Activated T-cell treated with anti-CD3 and anti-CD28 coated beads, Interleukin-2, amount 50 U/mL, for 48 hours (primary cell): ENCODE measurements at regions not wholly inside any gene's neighbourhood (a gene's known extent, or its start where the extent isn't known, plus 50 kb on each side); places are given as distances from the start of the nearest gene placed in this dataset.

Experiments used
- DNase-seq, 2 experiments: peaks; one replicate each; pipeline ENCODE4 v3.0.0-alpha.2; 2020

DNA sequence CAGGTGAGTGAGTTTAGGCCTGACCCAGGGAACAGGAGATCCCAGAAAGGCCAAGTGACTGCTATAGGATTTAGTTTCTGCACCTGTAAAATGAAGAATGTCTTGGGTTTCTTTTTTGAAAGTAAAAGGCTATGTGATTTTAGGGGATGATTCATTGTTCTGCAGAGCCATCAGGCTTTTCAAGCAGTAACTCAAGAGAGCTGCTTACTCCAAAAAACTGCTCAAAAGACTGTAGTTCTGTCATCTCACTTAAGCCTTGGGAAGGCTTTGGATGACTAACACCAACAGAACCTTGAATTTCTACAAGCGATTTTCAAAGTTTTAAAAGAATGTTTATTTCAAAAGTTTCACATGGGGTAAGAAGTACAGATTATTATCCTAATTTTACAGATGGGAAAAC is 165.1 kb downstream of the HAUS1 start:
- DNase-seq: no peak

DNA sequence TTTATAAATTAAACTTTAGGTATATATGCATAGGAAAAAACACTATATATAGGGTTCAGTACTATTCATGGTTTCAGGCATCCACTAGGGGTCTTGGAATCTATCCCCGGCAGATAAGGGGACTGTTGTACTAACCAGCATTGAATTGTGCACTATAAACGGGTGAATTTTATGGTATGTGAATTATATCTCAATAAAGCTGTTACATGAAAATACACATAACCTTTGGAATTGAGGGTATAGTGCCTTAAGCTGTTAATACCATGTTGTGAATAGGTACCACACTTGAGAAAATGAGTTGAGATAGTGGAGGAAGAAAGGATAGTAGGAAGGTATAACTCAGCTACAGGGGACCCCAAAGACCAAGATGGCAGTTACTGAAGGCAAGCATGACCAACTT is 167.3 kb downstream of the HAUS1 start:
- no peak for DNase-seq

DNA sequence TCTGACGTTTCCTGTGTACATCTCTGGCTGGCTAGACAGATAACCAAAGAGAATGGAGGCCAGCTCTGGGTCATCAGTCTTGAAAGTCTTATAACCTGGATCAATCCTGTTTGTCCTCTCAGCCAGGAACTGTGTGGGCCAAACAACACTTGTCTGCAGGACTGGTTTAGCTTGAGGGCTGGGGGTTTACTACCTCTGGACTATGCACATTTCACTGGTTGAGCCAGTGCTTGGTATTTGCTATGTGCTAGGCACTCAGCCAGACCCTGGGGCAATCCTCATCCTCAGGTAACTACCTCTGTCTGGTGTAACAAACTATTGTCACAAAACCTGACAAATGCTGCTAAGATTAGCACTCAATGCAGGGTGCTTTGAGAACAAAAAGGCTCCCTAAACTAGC is 169.7 kb downstream of the HAUS1 start:
- DNase-seq: peak in 1 of 2 experiments; percentile 15

DNA sequence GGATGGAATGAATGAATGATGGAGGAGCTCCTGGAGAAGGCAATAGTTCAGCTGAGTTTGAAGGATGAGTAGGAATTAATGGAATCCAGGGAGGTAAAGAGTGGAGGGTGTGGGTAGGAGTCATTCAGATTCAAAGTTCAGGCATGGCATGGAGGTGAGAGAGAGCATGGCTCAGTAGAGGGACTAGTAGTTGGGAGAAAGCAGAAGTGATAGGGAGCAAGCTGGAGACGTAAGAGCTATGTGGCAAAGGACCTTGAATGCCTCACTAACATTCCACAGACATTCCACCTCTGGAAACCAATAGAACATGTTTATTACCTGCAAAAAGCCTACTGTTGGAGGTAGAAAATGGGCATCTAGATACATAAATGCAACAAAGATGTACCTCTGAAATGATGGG is 170.1 kb downstream of the HAUS1 start:
- no peak for DNase-seq

DNA sequence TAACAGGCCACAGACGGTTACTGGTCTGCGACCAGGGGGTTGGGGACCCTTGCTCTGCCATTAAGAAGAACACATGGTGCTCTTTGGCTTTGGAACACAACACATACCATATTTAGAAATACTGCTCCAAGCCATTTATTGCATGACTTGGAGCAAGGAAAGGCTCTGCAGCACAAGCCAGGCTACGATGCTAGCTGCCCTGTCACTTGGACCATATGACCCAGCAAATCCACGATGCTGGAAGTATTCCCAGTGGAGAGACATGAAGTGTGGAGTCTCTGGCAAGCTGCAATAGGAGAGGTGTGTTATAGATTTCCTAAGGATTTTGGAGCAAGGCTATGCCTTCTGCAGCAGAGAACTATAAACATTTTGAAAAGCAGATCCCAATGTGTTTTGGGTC is 171.2 kb downstream of the HAUS1 start:
- no peak for DNase-seq

DNA sequence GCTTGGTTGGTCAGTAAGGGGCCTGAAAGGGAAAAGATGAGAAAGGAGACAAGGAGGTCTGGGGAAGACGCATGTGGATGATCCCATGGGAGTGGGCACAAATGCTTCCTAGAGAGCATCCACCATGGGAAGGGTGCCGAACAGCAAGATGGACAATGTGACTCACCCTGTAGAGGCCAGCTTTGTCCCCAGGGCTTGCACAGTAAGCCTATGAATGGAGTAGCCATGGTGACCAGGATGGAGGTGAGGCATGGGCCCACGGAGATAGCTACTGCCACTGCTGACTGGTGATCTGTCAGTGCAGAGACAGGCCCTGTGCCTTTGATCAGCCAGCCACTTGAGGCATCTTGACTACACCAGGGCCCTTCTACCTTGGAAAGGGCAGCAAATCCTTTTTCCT is 172.6 kb downstream of the HAUS1 start:
- DNase-seq: no peak

DNA sequence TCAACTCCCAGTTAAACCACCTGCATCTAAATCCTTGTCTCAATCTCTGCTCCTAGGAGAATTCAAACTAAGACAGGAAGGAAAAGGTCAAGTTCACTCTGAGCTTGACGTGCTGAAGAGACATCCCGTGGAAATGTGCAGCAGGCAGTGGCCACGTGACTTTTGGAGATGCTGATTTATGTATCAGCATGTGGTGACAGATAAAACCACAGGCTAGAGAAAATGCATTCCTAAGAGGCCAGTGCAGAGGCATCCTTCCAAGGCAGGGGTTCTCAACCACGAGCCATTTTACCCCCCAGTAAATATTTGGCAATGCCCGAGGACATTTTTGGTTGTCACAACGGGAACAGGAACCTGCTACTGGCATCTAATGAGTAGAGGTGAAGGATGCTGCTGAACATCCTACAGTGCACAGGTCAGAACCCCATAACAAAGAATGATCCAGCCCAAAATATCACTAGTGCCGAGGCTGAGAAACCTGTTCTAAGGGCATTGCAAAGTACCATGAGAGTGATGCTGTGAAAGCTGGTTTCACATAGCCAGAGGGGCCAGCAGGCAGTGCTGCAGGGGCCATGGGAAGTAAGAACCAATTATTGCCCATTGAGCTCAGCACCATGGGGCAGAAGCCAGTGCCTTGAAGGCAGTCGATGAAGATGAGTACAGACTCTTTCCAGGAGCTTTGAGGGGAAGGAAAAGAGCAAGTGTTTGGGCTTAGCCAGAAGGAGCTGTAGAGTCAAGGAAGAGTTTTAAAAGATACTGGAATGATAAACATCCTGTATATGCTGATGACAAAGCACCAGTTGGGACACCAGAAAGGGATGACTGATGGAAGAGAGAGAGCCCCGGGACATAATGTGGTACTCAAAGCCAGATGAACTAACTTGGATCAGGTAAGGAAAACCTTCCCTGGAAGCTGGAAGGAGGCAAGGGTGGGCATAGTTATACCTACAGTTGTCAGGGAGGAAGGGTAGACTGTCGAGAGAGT is 174.6 kb downstream of the HAUS1 start:
- peak in 1 of 2 experiments; percentile 17 for DNase-seq

DNA sequence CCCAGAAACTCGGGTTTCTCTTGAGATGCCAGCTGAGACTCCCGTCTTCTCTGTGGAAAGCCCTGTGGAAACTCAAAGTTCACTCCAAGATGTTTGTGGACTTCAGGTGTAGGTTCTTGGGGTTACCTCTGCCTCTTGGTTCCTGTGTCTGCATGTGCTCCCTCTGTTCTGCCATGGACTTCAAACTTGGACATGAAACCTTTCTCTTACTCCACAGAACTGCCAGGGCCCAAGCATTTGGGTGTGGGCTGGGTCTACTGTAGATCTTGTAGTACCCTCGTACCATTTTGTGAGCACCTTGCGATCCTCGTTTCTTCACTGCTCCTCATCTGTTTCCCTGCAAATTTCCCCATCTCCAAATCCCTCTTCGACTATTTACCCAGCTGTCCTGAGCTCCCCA is 175.5 kb downstream of the HAUS1 start:
- peak in 1 of 2 experiments; percentile 10 for DNase-seq

DNA sequence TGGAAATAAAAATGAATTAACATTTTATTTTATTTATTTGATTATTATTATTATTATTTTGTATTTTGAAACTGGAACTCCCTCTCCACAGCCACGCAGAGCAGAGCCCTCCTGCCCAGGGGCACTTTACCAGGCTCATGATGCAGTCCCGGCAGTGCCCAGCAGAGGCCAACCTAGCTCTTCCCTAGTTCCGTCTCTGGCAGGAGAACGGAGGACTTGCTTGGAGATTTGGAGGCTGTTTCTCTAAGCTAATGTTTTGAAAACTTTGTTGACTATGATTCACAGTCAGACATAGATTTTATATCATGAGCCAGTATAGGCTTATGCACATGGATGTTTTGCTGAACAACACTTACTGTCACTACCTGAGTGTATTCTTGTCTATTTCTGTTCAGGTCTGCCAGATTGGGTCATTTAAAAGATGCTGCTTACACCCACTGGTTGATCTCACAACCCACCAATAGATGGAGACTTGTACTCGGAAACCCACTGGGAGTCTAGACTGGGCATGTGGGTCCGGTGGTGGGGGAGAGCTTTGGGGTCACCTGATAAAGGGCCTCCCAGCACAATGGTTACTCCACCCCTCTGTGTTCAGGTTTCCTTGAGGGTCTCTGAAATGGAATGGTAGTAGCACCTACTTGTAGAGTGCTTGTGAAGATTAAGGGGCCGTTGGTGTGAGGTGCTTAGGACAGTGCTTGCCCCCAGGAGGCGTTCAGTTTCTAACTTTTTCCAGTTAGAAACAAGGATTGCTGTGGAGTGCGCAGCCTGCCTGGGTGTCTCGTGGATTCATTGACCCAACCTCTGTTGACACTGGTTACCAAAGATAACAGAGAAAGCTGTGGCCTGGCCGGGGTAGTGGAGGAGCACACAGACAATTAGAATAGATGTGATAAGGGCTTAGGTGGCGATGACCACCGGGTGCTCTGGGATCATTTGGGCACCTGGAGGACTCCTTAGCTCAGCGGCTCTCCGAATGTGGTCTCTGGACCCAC is 177.3 kb downstream of the HAUS1 start:
- peak; percentile 70 to 75 for DNase-seq

DNA sequence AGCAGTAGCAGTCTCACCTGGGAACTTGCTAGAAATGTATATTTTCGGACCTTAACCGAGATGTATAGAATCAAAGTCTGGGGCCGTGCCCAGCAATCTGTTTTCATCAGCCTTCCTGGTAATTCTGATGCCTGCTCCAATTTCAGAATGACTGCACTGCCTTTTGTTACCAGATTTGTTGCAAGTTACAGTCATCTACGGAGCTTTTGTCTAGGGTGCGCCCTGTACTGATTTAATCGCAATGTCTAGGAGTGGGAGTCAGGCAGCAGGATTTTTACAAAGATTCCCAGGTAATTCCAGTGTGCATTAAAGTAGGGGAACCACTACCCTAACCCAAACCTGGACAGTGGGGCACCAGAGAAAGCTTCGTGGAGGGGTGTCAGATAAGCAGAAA is 178.0 kb downstream of the HAUS1 start:
- no peak for DNase-seq

DNA sequence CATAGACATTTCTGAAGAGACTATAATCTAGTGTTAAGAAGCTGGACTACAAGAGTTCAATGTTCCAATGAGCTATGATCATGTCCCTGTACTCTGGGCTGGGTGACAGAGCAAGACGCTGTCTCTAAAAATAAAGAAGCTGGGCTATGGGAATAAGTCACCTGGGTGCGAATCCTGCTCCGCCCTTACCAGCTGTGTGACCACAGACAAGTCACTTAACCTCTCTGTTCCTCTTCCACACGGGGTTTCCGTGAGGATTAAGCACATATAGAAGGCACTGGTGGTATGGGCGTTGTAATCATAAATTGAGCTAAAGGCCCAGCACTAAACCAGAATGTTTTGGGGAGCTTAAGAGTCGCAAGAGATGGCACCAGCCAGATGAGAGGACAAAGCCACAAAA is 178.5 kb downstream of the HAUS1 start:
- peak in 1 of 2 experiments; percentile 12 for DNase-seq

DNA sequence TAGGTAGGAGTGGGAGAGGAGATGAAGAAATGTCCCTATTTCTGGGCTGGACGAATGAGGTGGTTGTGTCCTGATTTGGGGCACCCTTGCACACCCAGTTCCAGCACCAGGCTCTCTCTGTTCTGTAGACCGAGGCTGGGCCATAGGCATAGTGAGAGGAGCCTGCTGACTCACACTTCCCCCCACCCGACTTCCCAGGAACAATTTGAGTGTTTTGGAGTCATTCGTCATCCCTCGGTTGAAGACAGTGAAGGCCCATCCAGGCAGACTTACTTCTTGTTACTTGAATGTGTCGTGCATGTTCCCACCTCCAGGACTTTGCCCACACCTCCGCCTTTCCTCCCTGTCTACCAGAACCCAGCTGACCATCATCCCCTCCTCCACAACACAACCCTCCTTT is 179.1 kb downstream of the HAUS1 start:
- DNase-seq: peak in 1 of 2 experiments; percentile 11

DNA sequence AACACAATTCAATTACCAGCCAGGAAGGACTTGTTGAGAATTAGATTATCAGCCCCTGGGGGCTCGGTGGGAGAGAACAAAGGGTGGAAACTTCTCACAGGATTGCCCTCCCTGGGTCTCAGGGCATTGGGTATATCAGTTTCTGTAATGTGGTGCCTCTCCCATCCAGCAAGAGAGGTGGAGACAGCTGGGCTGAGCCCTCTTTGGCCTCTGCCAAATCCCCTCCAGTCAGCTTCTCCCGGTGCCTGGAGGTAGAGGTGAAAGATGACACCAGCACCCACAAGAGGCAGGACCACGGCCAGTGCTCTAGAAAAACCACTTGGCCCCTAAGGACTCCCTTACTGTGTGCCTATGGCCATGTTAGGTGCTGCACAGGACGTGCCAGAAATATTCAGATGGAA is 179.7 kb downstream of the HAUS1 start:
- DNase-seq: no peak

DNA sequence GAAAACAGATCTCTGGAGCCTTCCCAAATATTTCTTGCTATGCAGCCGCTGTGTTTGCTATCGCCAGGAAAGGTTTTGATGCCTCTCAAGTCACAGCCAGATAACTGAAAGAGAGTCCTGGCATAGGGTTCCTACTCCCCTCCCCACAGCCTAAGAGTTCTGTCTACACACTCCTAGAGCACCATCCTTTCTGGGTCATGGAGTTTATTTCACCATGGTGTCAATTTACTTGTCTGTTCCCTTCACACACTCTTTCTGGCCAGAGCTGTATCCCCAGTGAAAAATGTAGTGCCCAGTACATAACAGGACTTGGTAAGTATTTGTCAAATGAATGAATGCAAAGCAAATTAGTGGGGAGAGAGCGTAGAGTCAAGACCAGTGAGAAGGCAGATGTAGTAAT is 185.3 kb downstream of the HAUS1 start:
- no peak for DNase-seq

DNA sequence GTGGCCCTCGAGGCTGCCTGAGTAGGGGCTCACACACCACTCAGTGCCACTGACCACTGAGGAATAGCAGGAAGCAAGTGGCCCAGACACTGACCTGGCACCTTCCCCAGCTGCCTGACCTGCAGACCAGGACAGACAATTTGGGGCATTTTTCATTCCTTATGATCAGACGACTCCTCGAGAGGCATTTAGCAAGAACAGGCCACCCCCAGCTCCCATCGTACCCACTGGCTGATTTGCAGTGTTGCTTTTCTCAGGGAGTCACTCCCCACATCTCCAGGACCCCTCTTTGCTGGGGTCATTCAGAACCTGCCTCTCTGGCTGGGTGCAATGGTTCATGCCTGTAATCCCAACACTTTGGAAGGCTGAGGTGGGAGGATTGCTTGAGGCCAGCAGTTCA is 185.7 kb downstream of the HAUS1 start:
- no peak for DNase-seq

DNA sequence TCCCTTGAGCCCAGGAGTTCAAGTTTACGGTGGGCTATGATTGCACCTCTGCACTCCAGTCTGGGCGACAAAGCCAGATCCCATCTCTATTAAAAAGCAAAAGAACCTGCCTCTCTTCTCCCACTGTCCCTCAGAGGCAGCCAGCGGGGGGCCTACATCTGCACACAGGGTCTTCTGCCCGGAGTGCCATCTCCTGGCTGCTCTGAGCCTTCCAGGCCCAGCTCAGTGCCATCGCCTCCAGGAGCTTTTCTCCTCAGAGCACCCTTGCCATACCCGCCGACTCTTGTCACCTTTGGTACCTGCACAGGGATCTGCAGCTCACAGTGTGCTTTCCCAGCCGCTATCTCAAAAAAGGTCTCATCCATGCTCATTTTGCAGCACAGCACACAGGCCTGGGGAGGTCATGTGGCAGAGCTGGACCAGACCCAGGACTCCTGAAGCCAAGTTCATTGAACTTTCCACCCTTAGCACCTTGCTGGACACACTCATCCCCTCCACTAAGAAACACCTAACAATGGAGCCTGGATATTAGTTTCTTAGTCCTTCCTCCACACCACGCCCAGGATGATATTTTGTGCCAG is 186.3 kb downstream of the HAUS1 start:
- no peak for DNase-seq

DNA sequence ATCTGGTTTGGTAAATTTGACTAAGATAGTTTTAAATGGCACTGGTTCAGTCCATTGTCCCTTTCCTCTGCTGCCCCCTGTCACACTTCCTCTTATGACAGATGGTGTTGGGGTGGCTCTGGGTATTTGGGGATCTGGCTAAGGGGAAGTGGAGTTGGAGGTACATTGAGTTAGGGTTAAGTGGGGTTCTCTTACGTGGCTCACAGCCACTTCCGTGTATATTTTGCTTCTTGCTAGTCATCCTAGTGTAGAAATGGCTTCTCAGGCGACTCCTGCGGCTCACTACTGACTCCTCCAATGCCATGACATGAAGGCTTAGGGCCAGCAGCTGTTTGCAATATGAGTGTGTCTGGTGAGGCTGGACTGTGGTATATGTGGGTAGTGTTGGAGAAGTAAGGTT is 187.0 kb downstream of the HAUS1 start:
- DNase-seq: peak in 1 of 2 experiments; percentile 14

DNA sequence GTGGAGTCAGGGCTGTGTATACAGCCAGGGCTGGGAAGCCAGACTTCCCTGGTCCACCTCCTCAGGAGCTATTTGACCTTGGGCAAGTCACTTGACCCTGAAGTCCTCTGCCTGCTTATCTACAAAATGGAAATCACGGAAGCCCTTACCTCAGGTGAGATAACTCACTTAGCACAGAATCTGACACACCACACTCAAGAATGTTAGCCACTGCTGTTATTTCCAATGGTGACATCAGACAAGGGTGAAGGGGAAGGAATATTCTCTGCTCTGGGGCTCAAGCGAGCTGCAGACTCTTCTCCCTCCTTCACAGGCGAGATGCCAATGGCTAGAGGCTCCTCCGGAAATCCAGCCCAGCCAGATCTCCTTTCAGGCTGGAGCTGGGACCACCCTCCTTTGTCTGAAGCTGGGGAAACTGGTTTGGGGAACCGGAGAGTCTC is 189.6 kb downstream of the HAUS1 start:
- no peak for DNase-seq

DNA sequence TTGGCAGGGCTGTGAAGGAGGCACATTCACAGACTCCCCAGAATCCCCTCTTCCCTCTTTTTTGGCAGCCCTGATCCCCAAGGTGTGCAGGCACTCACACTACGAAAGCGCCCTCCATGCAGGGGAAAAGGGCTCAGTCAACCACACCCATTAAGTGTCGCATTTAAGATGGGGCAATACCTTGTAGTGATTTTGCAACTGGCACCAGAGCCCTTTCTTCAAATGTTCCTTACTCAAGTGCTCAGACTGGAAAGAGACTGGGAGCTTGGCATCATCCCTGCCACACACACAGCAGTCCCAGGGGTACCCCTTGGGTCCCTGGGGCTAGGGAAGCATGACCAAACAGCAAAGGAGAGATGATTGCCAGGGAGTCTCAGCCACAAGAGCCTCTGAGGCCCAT is 190.1 kb downstream of the HAUS1 start:
- DNase-seq: no peak

DNA sequence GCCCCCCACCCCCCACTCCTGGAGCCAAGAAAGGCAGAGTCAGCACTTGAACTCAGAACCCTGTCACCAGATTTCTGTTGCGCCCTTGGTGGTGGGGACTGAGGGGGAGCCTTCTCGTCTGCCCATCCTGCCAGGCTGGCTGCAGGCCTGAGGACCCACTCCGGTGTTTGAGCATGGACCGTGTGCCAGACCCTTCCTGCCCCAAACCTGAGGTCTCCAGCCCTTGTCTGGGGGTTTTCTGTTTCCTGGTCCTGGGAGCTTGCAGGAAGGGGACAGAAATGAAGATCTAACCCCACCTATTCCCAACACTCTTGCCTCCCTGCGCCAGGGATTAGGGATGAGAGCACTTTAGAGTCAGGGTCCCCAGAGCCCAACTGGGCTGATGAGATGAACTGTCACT is 190.6 kb downstream of the HAUS1 start:
- DNase-seq: no peak

DNA sequence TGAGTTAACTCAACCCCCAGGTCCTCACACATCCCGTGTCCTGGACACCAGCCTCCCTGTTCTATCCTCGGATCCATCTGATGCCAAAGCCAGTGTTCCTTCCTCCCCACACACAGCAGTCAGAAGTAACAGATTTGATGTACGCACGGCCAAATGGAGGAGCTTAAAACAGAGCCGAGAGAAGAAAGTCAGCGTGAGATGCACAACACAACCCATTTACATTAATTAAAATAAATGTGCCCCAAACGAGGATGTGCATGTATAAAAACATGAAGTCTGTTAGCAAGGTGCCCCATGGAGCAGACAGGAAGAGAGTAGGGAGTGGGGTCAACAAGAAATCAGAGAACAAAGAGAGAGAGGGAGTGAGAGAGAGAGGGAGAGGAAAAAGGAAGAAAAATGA is 191.2 kb downstream of the HAUS1 start:
- DNase-seq: no peak

DNA sequence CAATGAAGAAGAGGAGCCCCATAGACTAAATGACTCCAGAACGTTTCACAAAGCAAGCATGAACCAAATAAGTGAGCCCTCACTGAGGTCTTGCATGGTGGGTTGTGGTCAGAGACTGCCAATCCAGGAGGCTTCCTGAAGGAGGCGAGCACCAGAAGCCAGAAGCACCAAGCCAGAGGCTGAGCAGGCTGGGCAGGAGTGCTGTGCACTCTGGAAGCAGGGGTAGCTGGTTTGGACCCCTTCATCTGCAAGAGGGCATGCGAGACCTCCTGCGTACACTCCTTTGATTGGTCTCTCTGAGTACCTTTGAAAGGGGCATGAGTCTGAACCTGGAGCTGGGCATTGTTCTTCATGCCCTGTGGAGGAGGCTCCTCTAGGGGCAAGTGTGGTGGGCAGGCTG is 192.5 kb downstream of the HAUS1 start:
- DNase-seq: no peak

DNA sequence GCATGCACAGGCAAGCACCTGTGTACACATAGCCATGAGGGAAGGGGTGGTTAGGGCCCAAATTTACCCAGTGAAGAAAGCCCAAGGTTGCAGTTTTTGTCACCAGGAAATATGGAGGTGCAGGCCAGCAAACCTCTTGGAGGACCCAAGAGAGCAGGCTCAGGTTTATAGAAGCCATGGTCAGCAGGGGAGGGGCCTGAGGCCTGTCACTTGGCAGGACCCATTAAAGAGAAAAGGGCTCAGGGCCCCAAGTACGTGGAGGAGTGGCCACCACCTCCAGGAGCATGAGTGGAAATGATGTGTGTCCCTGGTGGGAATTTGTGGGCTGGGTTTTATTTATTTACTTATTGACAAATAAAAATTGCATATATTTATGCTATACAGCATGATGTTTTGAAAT is 192.9 kb downstream of the HAUS1 start:
- no peak for DNase-seq
